Stomach (tissue), 8 donors: ENCODE measurements at regions not wholly inside any gene's neighbourhood (a gene's known extent, or its start where the extent isn't known, plus 50 kb on each side); places are given as distances from the start of the nearest gene placed in this dataset.

Source experiments
- DNase-seq, 2 donors: peaks; one replicate each; pipeline versions ENCODE4 v3.0.0 to v3.0.0-alpha.2; 2013 to 2019
- H3K27ac ChIP-seq, 5 donors: fragments of 200-600 bp in 4 of 5; sonication (generic) in 4 of 5; one replicate each; pipeline ENCODE4 v1.5.1; 2013 to 2019; ENCODE audit warnings: mild to moderate bottlenecking in 1 of 5, moderate library complexity in 1 of 5
- H3K27me3 ChIP-seq, 3 donors: fragments of 200-600 bp; sonication (generic); one replicate each; pipeline ENCODE4 v1.5.1; 2017 to 2019; ENCODE audit warnings: mixed run types in 1 of 3
- H3K36me3 ChIP-seq, 4 donors: fragments of 200-600 bp; sonication (generic); 1 replicate in 3 of 4; 2 replicates in 1 of 4; pipeline ENCODE4 v1.5.1; 2016 to 2019
- H3K4me1 ChIP-seq, 4 donors: fragments of 200-600 bp; sonication (generic); one replicate each; pipeline ENCODE4 v1.5.1; 2016 to 2019
- H3K4me3 ChIP-seq, 4 donors: fragments of 200-600 bp; sonication (generic) in 3 of 4; one replicate each; pipeline ENCODE4 v1.5.1; 2016 to 2019; ENCODE audit warnings: mild to moderate bottlenecking in 1 of 4
- H3K9me3 ChIP-seq, 4 donors: fragments of 200-600 bp; sonication (generic); one replicate each; pipeline ENCODE4 v1.5.1; 2016 to 2019
- EP300 ChIP-seq: sonication (generic); formaldehyde crosslinking; IDR thresholded peaks from one replicate; pipeline ENCODE4 v1.6.1; 2017; ENCODE audit warnings: antibody characterized with exemption
- POLR2A ChIP-seq, 4 donors: fragments of 450-650 bp; IDR thresholded peaks; one replicate each; pipeline ENCODE4 v1.6.1; 2016; ENCODE audit warnings: antibody characterized with exemption in 4 of 4, control low read depth in 2 of 4, mild to moderate bottlenecking in 1 of 4, moderate library complexity in 1 of 4
- POLR2AphosphoS5 ChIP-seq, 3 donors: sonication (generic); formaldehyde crosslinking; IDR thresholded peaks; one replicate each; pipeline ENCODE4 v1.6.1; 2016; ENCODE audit warnings: antibody characterized with exemption in 3 of 3
- WGBS, 5 donors: extraction: QIAGEN DNeasy Blood & Tissue Kit in 3 of 5; methylation state at CpG; one replicate each; pipeline versions ENCODE4 v1.1.5 to v1.1.7; 2013 to 2018; 5-methylcytosine and 5-hydroxymethylcytosine counted together
- intact Hi-C: fragments of 100-400 bp; cut with DNase I; formaldehyde crosslinking; loops from one replicate; pipeline ENCODE4 v1.15.1; 2023; ENCODE audit warnings: low total_unique reads
- TF ChIP-seq, protein P1 (sequence below), 7 experiments: fragments of 450-650 bp in 4 of 7; fragments of 200-600 bp in 3 of 7; sonication (generic) in 3 of 7; IDR thresholded peaks; one replicate each; pipeline ENCODE4 v1.5.1; 2016 to 2019; ENCODE audit warnings: antibody characterized with exemption in 7 of 7, control low read depth in 2 of 7, mild to moderate bottlenecking in 1 of 7
- donor health status: healthy with polysubstance abuse.
- donor health status: Bipolar disorder and iron deficiency.
- donor health status: healthy.

DNA sequence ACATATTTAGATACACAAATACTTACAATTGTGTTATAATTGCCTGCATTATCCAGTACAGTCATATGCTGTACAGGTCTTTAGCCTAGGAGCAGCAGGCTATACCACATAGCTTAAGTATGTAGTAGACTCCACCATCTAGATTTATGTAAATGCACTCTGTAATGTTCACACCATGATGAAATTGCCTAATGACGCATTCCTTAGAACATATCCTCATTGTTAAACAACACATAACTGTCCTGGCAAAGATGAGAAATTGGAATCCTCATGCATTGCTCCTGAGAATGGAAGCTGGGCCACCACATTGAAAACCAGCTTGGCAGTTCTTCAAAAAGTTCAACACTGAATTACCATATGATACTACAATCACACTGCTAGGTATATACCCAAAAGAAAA, 1002.8 kb upstream of the CELF2 start:
- 79 to 92% (median 89%) methylated on average over 1 of the region's 1 CpG for WGBS, 5 donors
- H3K9me3 ChIP-seq, result no peaks in the 10 kb centered on the region
- H3K36me3 ChIP-seq, result no peaks in the 10 kb centered on the region
- H3K4me1 ChIP-seq, result no peaks in the 10 kb centered on the region
- no peaks in the 10 kb centered on the region for H3K27me3 ChIP-seq
- intact Hi-C loops, result no loop called here
- H3K4me3 ChIP-seq, result no peak overlapping the region
- no peak for DNase-seq
- TF ChIP-seq POLR2A (IDR thresholded peaks at IDR 0.05) (no peak), POLR2AphosphoS5 (IDR thresholded peaks at IDR 0.05) (no peak), EP300 (no peak)
- TF ChIP-seq, protein P1, sequence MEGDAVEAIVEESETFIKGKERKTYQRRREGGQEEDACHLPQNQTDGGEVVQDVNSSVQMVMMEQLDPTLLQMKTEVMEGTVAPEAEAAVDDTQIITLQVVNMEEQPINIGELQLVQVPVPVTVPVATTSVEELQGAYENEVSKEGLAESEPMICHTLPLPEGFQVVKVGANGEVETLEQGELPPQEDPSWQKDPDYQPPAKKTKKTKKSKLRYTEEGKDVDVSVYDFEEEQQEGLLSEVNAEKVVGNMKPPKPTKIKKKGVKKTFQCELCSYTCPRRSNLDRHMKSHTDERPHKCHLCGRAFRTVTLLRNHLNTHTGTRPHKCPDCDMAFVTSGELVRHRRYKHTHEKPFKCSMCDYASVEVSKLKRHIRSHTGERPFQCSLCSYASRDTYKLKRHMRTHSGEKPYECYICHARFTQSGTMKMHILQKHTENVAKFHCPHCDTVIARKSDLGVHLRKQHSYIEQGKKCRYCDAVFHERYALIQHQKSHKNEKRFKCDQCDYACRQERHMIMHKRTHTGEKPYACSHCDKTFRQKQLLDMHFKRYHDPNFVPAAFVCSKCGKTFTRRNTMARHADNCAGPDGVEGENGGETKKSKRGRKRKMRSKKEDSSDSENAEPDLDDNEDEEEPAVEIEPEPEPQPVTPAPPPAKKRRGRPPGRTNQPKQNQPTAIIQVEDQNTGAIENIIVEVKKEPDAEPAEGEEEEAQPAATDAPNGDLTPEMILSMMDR (IDR thresholded peaks at IDR 0.05), result no peak
- no peak overlapping the region for H3K27ac ChIP-seq

GRCh38 chr10:10017716-10018115, 1000.0 kb upstream of the CELF2 start:
- Histone ChIP-seq H3K4me1 (no peaks in the 10 kb centered on the region), H3K36me3 (no peaks in the 10 kb centered on the region), H3K27ac (no peak overlapping the region), H3K9me3 (peaks cover 0 to 15% (median 0%) of the 10 kb centered on the region in 4 donors), H3K27me3 (no peaks in the 10 kb centered on the region), H3K4me3 (no peak overlapping the region)
- intact Hi-C loops, result no loop called here
- TF ChIP-seq POLR2AphosphoS5 (IDR thresholded peaks at IDR 0.05) (no peak), EP300 (no peak), POLR2A (IDR thresholded peaks at IDR 0.05) (no peak)
- TF ChIP-seq, protein P1 (IDR thresholded peaks at IDR 0.05), result no peak
- 70 to 77% (median 76%) methylated on average over 5 of the region's 5 CpGs for WGBS, 5 donors
- DNase-seq, result no peak

DNA sequence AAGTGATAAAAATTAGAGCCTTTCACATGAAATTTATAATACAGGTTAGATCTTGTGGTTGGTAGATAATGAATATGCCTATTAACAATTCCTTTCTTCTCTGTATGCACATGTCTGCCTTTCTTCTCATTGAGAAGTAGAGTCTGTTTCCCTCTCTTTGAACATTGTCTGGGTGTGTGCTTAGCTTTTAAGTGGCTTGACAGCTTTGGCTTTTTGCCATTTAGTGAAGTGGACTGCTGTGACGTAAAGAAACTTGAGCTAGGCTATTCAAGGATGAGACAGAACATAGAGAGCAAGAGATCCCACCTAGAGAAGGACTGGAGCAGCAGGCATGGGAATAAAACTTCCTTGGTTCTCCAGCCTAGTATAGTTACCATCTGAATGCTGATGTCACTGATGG, 996.7 kb upstream of the CELF2 start:
- 20 to 47% (median 32%) methylated on average over 1 of the region's 1 CpG for WGBS, 5 donors
- Histone ChIP-seq H3K36me3 (no peaks in the 10 kb centered on the region), H3K27me3 (no peaks in the 10 kb centered on the region), H3K9me3 (peaks cover 0 to 15% (median 0%) of the 10 kb centered on the region in 4 donors), H3K4me3 (no peak overlapping the region), H3K27ac (no peak overlapping the region), H3K4me1 (no peaks in the 10 kb centered on the region)
- intact Hi-C loops, result no loop called here
- TF ChIP-seq POLR2AphosphoS5 (IDR thresholded peaks at IDR 0.05), result no peak
- TF ChIP-seq POLR2A (IDR thresholded peaks at IDR 0.05), result no peak
- TF ChIP-seq, protein P1 (IDR thresholded peaks at IDR 0.05), result no peak
- no peak for TF ChIP-seq EP300
- no peak for DNase-seq

GRCh38 chr10:10032991-10033390, 984.7 kb upstream of the CELF2 start:
- no peaks in the 10 kb centered on the region for H3K4me1 ChIP-seq
- TF ChIP-seq POLR2AphosphoS5 (IDR thresholded peaks at IDR 0.05) (no peak), POLR2A (IDR thresholded peaks at IDR 0.05) (no peak), EP300 (no peak)
- TF ChIP-seq, protein P1 (IDR thresholded peaks at IDR 0.05), result no peak
- H3K9me3 ChIP-seq, result no peaks in the 10 kb centered on the region
- intact Hi-C loops, result no loop called here
- H3K27me3 ChIP-seq, result no peaks in the 10 kb centered on the region
- H3K27ac ChIP-seq, result no peak overlapping the region
- WGBS, 5 donors, result 56 to 65% (median 62%) methylated on average over 2 of the region's 2 CpGs
- H3K36me3 ChIP-seq, result no peaks in the 10 kb centered on the region
- no peak overlapping the region for H3K4me3 ChIP-seq
- no peak for DNase-seq
